ENCODE measurements at regions not wholly inside any gene's neighbourhood (a gene's known extent, or its start where the extent isn't known, plus 50 kb on each side); places are given as distances from the start of the nearest gene placed in this dataset.

DNA sequence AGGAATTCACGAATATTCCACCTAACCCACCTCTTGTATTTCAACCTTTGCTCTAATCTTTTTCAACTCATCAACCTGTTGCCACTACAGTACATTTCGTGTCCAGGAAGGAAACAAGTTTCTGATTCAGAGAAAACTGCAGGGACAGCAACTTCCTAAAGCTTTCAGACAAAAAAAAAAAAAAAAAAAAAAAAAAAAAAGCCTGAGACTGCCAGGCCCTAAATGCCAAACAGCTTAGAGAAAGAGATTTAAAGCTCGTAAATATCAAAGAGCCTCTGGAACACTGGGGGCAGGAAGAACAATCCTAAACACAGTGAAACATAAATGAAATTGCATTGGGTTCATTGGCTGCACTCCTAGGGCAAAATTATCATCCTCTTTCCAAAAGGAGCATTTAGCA lies 411.2 kb upstream of the SPTLC3 start:
- Histone ChIP-seq H2AK5ac (ENCODE audit: insufficient read length, low read length) (no peak overlapping the region), H2BK120ac (ENCODE audit: low read depth, low read length, poor library complexity, severe bottlenecking) (no peak overlapping the region), H3K27me3 (ENCODE audit: insufficient read depth, low read length) (no peaks in the 10 kb centered on the region), H3K23me2 (ENCODE audit: insufficient read length, low read depth, low read length, poor library complexity, severe bottlenecking) (no peaks in the 10 kb centered on the region), H2BK20ac (ENCODE audit: low read depth, low read length, poor library complexity, severe bottlenecking) (no peak overlapping the region), H3T11ph (ENCODE audit: low read length) (no peak overlapping the region), H3K27ac (ENCODE audit: insufficient read length, low read depth, low read length) (no peak overlapping the region), H3K4ac (ENCODE audit: low read depth, low read length) (no peak overlapping the region), H3K18ac (ENCODE audit: insufficient read length, low read depth, low read length) (no peak overlapping the region), H3K4me1 (ENCODE audit: insufficient read depth, low read length) (no peaks in the 10 kb centered on the region; the same call in 1 of the 2 replicates), H4K5ac (ENCODE audit: insufficient read length, low read depth, low read length) (no peak overlapping the region), H3K56ac (ENCODE audit: insufficient read length, low read depth, low read length) (no peak overlapping the region), H2AFZ (ENCODE audit: low read length) (no peak overlapping the region), H3K14ac (ENCODE audit: insufficient read depth, low read length) (no peak overlapping the region), H3K79me1 (ENCODE audit: insufficient read depth, low read depth, low read length, poor library complexity, severe bottlenecking) (no peaks in the 10 kb centered on the region), H3K79me2 (ENCODE audit: insufficient read depth, low read length) (no peaks in the 10 kb centered on the region), H2BK12ac (ENCODE audit: insufficient read length, low read depth, low read length) (no peak overlapping the region), H4K91ac (ENCODE audit: insufficient read length, low read depth, low read length) (no peak overlapping the region), H3K9me3 (ENCODE audit: control insufficient read depth, low read depth, low read length) (no peaks in the 10 kb centered on the region), H3K23ac (ENCODE audit: insufficient read length, low read depth, low read length) (no peak overlapping the region), H4K8ac (replicated peaks; ENCODE audit: insufficient read length, low read depth, low read length) (no peak overlapping the region), H2BK15ac (ENCODE audit: low read depth, low read length) (no peak overlapping the region), H4K20me1 (ENCODE audit: control insufficient read depth, insufficient read depth, insufficient read length) (no peaks in the 10 kb centered on the region), H2BK5ac (ENCODE audit: insufficient read length, low read length) (no peak overlapping the region), H3K4me2 (ENCODE audit: insufficient read depth, insufficient read length, low read length) (no peak overlapping the region), H3K9ac (ENCODE audit: extremely low read depth, insufficient read length, low read length) (no peak overlapping the region)
- peaks cover 20% of the 10 kb centered on the region in 2 experiments for H3K4me1 Mint-ChIP-seq
- H3K9me3 Mint-ChIP-seq: no peaks in the 10 kb centered on the region
- DNase-seq: no peak
- no peak overlapping the region for H3K4me3 Mint-ChIP-seq
- H3K36me3 Mint-ChIP-seq (ENCODE audit: insufficient read depth in 1 of 3, low read depth in 3 of 3): no peaks in the 10 kb centered on the region
- H3K27me3 Mint-ChIP-seq (ENCODE audit: low read depth): no peaks in the 10 kb centered on the region
- TF ChIP-seq, protein P1, sequence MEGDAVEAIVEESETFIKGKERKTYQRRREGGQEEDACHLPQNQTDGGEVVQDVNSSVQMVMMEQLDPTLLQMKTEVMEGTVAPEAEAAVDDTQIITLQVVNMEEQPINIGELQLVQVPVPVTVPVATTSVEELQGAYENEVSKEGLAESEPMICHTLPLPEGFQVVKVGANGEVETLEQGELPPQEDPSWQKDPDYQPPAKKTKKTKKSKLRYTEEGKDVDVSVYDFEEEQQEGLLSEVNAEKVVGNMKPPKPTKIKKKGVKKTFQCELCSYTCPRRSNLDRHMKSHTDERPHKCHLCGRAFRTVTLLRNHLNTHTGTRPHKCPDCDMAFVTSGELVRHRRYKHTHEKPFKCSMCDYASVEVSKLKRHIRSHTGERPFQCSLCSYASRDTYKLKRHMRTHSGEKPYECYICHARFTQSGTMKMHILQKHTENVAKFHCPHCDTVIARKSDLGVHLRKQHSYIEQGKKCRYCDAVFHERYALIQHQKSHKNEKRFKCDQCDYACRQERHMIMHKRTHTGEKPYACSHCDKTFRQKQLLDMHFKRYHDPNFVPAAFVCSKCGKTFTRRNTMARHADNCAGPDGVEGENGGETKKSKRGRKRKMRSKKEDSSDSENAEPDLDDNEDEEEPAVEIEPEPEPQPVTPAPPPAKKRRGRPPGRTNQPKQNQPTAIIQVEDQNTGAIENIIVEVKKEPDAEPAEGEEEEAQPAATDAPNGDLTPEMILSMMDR (conservative IDR thresholded peaks at IDR 0.05): no peak
- no CpG with 5 or more reads among the region's 3 CpGs for WGBS (ENCODE audit: extremely low coverage, insufficient read length, low lambda C conversion rate)
- no peak overlapping the region for H3K27ac Mint-ChIP-seq
